ENCODE measurements at regions not wholly inside any gene's neighbourhood (a gene's known extent, or its start where the extent isn't known, plus 50 kb on each side); places are given as distances from the start of the nearest gene placed in this dataset.
"Not testable (repeated sequence)": the region's sequence is repeated elsewhere in the genome, so short reads cannot be mapped to it uniquely, and the experiment has no call there.

- DNase-seq (ENCODE audit: low read depth), result no peak
- no peak overlapping the region for H3K4me3 ChIP-seq (ENCODE audit: low read depth, low read length)
- no peak for TF ChIP-seq CTCF (conservative IDR thresholded peaks at IDR 0.05; ENCODE audit: low read depth, low read length)
Measured at GRCh38 chr9:18281291-18281690, 192.7 kb upstream of the ADAMTSL1 start.

- H3K4me3 ChIP-seq (ENCODE audit: low read depth, low read length), result no peak overlapping the region
- no peak for DNase-seq (ENCODE audit: low read depth)
- no peak for TF ChIP-seq CTCF (conservative IDR thresholded peaks at IDR 0.05; ENCODE audit: low read depth, low read length)
Measured at GRCh38 chr9:18294229-18294628, 179.7 kb upstream of the ADAMTSL1 start.

- peak; percentile 23 for DNase-seq (ENCODE audit: low read depth)
- no peak for TF ChIP-seq CTCF (conservative IDR thresholded peaks at IDR 0.05; ENCODE audit: low read depth, low read length)
- peak overlapping the region; percentile 31 for H3K4me3 ChIP-seq (ENCODE audit: low read depth, low read length)
Measured at GRCh38 chr9:18296702-18297055, 177.3 kb upstream of the ADAMTSL1 start.

GRCh38 chr9:18297056-18297841 lies 176.7 kb upstream of the ADAMTSL1 start:
- peak; percentile 55 for TF ChIP-seq CTCF (conservative IDR thresholded peaks at IDR 0.05; ENCODE audit: low read depth, low read length)
- H3K4me3 ChIP-seq (ENCODE audit: low read depth, low read length), result peak overlapping the region; percentile 31
- DNase-seq (ENCODE audit: low read depth), result peak; percentile 28

- DNase-seq (ENCODE audit: low read depth), result no peak
- H3K4me3 ChIP-seq (ENCODE audit: low read depth, low read length), result no peak overlapping the region
- no peak for TF ChIP-seq CTCF (conservative IDR thresholded peaks at IDR 0.05; ENCODE audit: low read depth, low read length)
Measured at GRCh38 chr9:18299449-18299848, 174.5 kb upstream of the ADAMTSL1 start.

GRCh38 chr9:18305167-18305806 lies 168.7 kb upstream of the ADAMTSL1 start:
- not testable (repeated sequence) for H3K4me3 ChIP-seq (ENCODE audit: low read depth, low read length)
- peak; percentile 4 for DNase-seq (ENCODE audit: low read depth)

- TF ChIP-seq CTCF (conservative IDR thresholded peaks at IDR 0.05; ENCODE audit: low read depth, low read length), result no peak
- DNase-seq (ENCODE audit: low read depth), result peak; percentile 46
Measured at GRCh38 chr9:18314316-18314715, 159.6 kb upstream of the ADAMTSL1 start.

More at GRCh38 chr9:18314316-18314715, 159.6 kb upstream of the ADAMTSL1 start:
- H3K4me3 ChIP-seq (ENCODE audit: low read depth, low read length), result no peak overlapping the region

Measured in choroid plexus epithelial cell (primary cell).